SK-N-SH (cell line): ENCODE measurements at regions not wholly inside any gene's neighbourhood (a gene's known extent, or its start where the extent isn't known, plus 50 kb on each side); places are given as distances from the start of the nearest gene placed in this dataset.

ENCODE experiments used
- CTCF ChIA-PET: fragments of 300-600, 350-600 bp; formaldehyde crosslinking; extraction: SDS; loops from one replicate; lab custom pipeline; 2021; lab: Yijun Ruan, JAX
- POLR2A ChIA-PET: fragments of 350-600 bp; sonication (Branson Sonifier 250); formaldehyde crosslinking; extraction: SDS; loops from one replicate; lab custom pipeline; 2020; ENCODE audit warnings: antibody characterized with exemption, inconsistent platforms; lab: Yijun Ruan, JAX
- DNase-seq: peaks from one replicate; pipeline ENCODE4 v3.0.0; 2012
- H2AFZ ChIP-seq: fragments of 200-600 bp; sonication (generic); 2 replicates; pipeline ENCODE4 v1.8.1; 2016; ENCODE audit warnings: antibody characterized with exemption, mild to moderate bottlenecking, low read depth
- H3F3A ChIP-seq: fragments of 200-600 bp; sonication (generic); replicated peaks from 2 replicates; pipeline ENCODE3; 2016; ENCODE audit warnings: antibody characterized with exemption, mild to moderate bottlenecking; ENCODE audit not compliant: insufficient read depth
- H3K27ac ChIP-seq, 2 experiments: fragments of 200-500 bp in 1 of 2; fragments of 200-600 bp in 1 of 2; sonication (Bioruptor generic) in 1 of 2; sonication (generic), shearing (Covaris generic) in 1 of 2; 2 replicates each; pipeline versions ENCODE4 v1.5.1 to v1.6.1; 2014 to 2016; ENCODE audit warnings: low read depth in 2 of 2, inconsistent platforms in 1 of 2, low read length in 1 of 2, mild to moderate bottlenecking in 1 of 2, mixed read lengths in 1 of 2
- H3K27me3 ChIP-seq: fragments of 200-600 bp; sonication (generic), shearing (Covaris generic); 2 replicates; pipeline ENCODE4 v1.6.1; 2016; ENCODE audit warnings: mixed run types; ENCODE audit not compliant: insufficient read depth
- H3K36me3 ChIP-seq, 2 experiments: fragments of 200-500 bp in 1 of 2; fragments of 200-600 bp in 1 of 2; sonication (Bioruptor generic) in 1 of 2; sonication (generic) in 1 of 2; replicated peaks in 1 of 2; 2 replicates each; pipeline versions ENCODE3 to v1.5.1; 2014 to 2016; ENCODE audit warnings: low read length in 1 of 2, mild to moderate bottlenecking in 1 of 2; ENCODE audit not compliant: insufficient read depth in 2 of 2, control insufficient read depth in 1 of 2
- H3K4me1 ChIP-seq, 2 experiments: fragments of 200-500 bp in 1 of 2; fragments of 200-600 bp in 1 of 2; sonication (Bioruptor generic) in 1 of 2; sonication (generic), shearing (Covaris generic) in 1 of 2; 2 replicates each; pipeline versions ENCODE4 v1.5.1 to v1.6.1; 2014 to 2016; ENCODE audit warnings: low read depth in 1 of 2, low read length in 1 of 2, mixed run types in 1 of 2; ENCODE audit not compliant: insufficient read depth in 2 of 2, control insufficient read depth in 1 of 2
- H3K4me2 ChIP-seq: fragments of 200-600 bp; sonication (generic), shearing (Covaris generic); 2 replicates; pipeline ENCODE4 v1.6.1; 2017; ENCODE audit warnings: mixed run types
- H3K4me3 ChIP-seq, 2 experiments: fragments of 200-500 bp in 1 of 2; fragments of 200-600 bp in 1 of 2; sonication (Bioruptor generic) in 1 of 2; sonication (generic), shearing (Covaris generic) in 1 of 2; 2 replicates each; pipeline versions ENCODE4 v1.5.1 to v1.8.1; 2014 to 2016; ENCODE audit warnings: low read depth in 2 of 2, inconsistent platforms in 1 of 2, low read length in 1 of 2, mild to moderate bottlenecking in 1 of 2, mixed read lengths in 1 of 2, moderate library complexity in 1 of 2
- H3K79me2 ChIP-seq: fragments of 200-600 bp; sonication (generic); 2 replicates; pipeline ENCODE4 v1.8.1; 2017; ENCODE audit warnings: mild to moderate bottlenecking; ENCODE audit not compliant: insufficient read depth
- H3K9ac ChIP-seq: fragments of 200-600 bp; sonication (generic); 2 replicates; pipeline ENCODE4 v1.6.1; 2017; ENCODE audit warnings: mixed run types
- H3K9me2 ChIP-seq: fragments of 200-600 bp; sonication (generic); 2 replicates; pipeline ENCODE4 v1.6.1; 2017; ENCODE audit warnings: mixed run types
- H3K9me3 ChIP-seq: fragments of 200-600 bp; sonication (generic); 2 replicates; pipeline ENCODE4 v1.6.1; 2017; ENCODE audit warnings: mixed run types, mild to moderate bottlenecking, moderate library complexity
- H4K20me1 ChIP-seq: fragments of 200-600 bp; sonication (generic); 2 replicates; pipeline ENCODE4 v1.6.1; 2017; ENCODE audit warnings: mild to moderate bottlenecking, mixed run types; ENCODE audit not compliant: insufficient read depth
- EP300 ChIP-seq, 2 experiments: IDR thresholded peaks; 2 replicates each; pipeline versions ENCODE4 v1.4.0 to v1.6.1; 2012; ENCODE audit warnings: borderline replicate concordance in 1 of 2, low read depth in 1 of 2, low read length in 1 of 2
- FOSL2 ChIP-seq: IDR thresholded peaks from 2 replicates; pipeline ENCODE4 v1.4.0; 2012; ENCODE audit warnings: low read depth, mild to moderate bottlenecking, moderate library complexity, borderline replicate concordance
- FOXJ3 ChIP-seq: sonication (generic); formaldehyde crosslinking; IDR thresholded peaks from 2 replicates; pipeline ENCODE4 v1.5.1; 2020; ENCODE audit warnings: mild to moderate bottlenecking, missing genetic modification reagents
- JUND ChIP-seq: IDR thresholded peaks from 2 replicates; pipeline ENCODE4 v1.4.0; 2012
- MXI1 ChIP-seq: IDR thresholded peaks from 2 replicates; pipeline ENCODE4 v1.6.1; 2012; ENCODE audit warnings: mild to moderate bottlenecking, low read depth, low read length, improper control_type of control experiment
- NFIC ChIP-seq: IDR thresholded peaks from 2 replicates; pipeline ENCODE4 v1.4.0; 2012; ENCODE audit warnings: borderline replicate concordance
- RFX5 ChIP-seq: IDR thresholded peaks from 2 replicates; pipeline ENCODE4 v1.6.1; 2012; ENCODE audit warnings: mild to moderate bottlenecking, improper control_type of control experiment, low read length
- TCF12 ChIP-seq: IDR thresholded peaks from 2 replicates; pipeline ENCODE4 v1.4.0; 2012
- TEAD4 ChIP-seq: IDR thresholded peaks from 2 replicates; pipeline ENCODE4 v1.4.0; 2012; ENCODE audit warnings: mild to moderate bottlenecking, borderline replicate concordance; ENCODE audit not compliant: insufficient read depth
- WGBS: methylation state at CpG from one replicate; pipeline ENCODE4 v1.1.6; 2017; ENCODE audit warnings: low lambda C conversion rate; 5-methylcytosine and 5-hydroxymethylcytosine counted together
- TF ChIP-seq, protein P1 (sequence below): IDR thresholded peaks from 2 replicates; pipeline ENCODE4 v1.4.0; 2012; ENCODE audit warnings: low read depth, borderline replicate concordance
- TF ChIP-seq, protein P2 (sequence below): IDR thresholded peaks from 2 replicates; pipeline ENCODE4 v1.4.0; 2012; ENCODE audit warnings: low read depth
- TF ChIP-seq, protein P3 (sequence below): IDR thresholded peaks from 2 replicates; pipeline ENCODE4 v1.6.1; 2012; ENCODE audit warnings: mild to moderate bottlenecking, low read depth, low read length, moderate library complexity
- TF ChIP-seq, protein P4 (sequence below): IDR thresholded peaks from 2 replicates; pipeline ENCODE4 v1.4.0; 2012; ENCODE audit warnings: low read depth, borderline replicate concordance
- TF ChIP-seq, protein P5 (sequence below): fragments of 150-350 bp; IDR thresholded peaks from 2 replicates; pipeline ENCODE4 v1.6.1; 2017; ENCODE audit warnings: antibody characterized with exemption, low read length, low read depth, borderline replicate concordance

DNA sequence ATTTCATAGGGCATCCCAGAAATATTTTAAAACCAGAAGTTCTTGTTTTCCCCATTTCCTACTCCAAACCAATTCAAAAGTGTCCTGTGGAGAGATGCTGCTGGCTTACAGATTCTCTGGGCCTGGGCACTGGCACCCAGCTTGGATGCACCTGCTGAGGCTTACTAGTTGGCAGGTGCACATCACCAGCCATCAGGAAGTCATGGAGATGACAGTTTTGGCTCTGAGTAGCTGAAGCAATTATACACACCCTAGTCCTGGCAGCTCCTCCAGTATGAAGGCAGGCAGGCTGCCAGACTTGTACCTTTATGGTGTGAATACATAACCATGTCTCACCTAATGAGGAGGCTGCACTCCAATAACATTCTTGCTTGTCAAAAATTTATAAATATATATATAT, 276.6 kb upstream of the GHITM start:
- no peak for DNase-seq
- no peaks in the 10 kb centered on the region for H3F3A ChIP-seq
- H3K27ac ChIP-seq: no peak overlapping the region
- H4K20me1 ChIP-seq: no peaks in the 10 kb centered on the region
- H3K36me3 ChIP-seq: no peaks in the 10 kb centered on the region
- no peaks in the 10 kb centered on the region for H3K9me3 ChIP-seq
- H3K4me2 ChIP-seq: no peak overlapping the region
- no peak overlapping the region for H3K9ac ChIP-seq
- POLR2A ChIA-PET: interaction anchor here (0.6 kb wide), 1 partner anchor 23 kb away, joined by 4 read pairs; no protein-coding TSS in a partner anchor
- no peaks in the 10 kb centered on the region for H3K79me2 ChIP-seq
- no peaks in the 10 kb centered on the region for H3K9me2 ChIP-seq
- H3K4me1 ChIP-seq: no peaks in the 10 kb centered on the region
- no peak overlapping the region for H3K4me3 ChIP-seq
- TF ChIP-seq TCF12 (no peak), FOSL2 (no peak), MXI1 (no peak), RFX5 (no peak), TEAD4 (no peak), FOXJ3 (CRISPR knock-in tag) (no peak)
- TF ChIP-seq, protein P1, sequence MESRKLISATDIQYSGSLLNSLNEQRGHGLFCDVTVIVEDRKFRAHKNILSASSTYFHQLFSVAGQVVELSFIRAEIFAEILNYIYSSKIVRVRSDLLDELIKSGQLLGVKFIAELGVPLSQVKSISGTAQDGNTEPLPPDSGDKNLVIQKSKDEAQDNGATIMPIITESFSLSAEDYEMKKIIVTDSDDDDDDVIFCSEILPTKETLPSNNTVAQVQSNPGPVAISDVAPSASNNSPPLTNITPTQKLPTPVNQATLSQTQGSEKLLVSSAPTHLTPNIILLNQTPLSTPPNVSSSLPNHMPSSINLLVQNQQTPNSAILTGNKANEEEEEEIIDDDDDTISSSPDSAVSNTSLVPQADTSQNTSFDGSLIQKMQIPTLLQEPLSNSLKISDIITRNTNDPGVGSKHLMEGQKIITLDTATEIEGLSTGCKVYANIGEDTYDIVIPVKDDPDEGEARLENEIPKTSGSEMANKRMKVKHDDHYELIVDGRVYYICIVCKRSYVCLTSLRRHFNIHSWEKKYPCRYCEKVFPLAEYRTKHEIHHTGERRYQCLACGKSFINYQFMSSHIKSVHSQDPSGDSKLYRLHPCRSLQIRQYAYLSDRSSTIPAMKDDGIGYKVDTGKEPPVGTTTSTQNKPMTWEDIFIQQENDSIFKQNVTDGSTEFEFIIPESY: no peak
- TF ChIP-seq, protein P2, sequence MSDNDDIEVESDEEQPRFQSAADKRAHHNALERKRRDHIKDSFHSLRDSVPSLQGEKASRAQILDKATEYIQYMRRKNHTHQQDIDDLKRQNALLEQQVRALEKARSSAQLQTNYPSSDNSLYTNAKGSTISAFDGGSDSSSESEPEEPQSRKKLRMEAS: no peak
- TF ChIP-seq, all 33 proteins: peak for 0
- no peak overlapping the region for H2AFZ ChIP-seq
- CTCF ChIA-PET: interaction anchor here (1.0 kb wide), 1 partner anchor 8 kb away, joined by 4 read pairs; no protein-coding TSS in a partner anchor
- no peaks in the 10 kb centered on the region for H3K27me3 ChIP-seq

DNA sequence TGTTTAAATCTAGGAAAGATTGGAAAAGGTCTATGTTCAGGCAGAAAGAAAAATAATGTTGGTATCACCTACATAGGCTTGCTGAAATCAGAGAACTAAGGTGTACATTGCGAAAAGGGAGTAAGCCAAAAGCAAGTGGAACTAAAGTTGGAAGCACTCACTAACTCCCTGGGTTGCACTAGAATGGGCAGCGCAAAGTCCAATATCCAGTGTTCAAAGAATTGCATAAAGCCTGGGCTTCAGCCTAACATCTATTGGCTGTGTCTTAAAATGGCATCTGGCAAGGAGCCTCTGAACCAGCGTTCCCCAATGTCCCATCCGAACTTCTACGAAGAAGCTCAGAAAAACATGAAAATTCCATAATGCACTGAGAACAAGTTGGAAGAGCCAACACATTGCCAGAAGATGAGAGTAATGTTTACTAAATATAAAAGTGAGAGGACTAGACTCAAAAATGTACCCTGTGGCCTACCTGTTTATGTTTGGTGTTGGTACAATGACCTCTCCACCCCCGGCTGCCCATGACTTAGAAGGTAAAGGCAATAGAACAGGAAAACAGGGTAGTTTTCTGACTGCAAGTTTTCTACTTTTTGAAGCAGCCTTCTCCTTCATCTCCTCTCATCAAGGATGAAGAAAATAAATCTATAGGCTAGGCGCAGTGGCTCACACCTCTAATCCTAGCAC, 275.9 kb upstream of the GHITM start:
- Histone ChIP-seq H3K27me3 (no peaks in the 10 kb centered on the region), H3K9me2 (no peaks in the 10 kb centered on the region)
- CTCF ChIA-PET: interaction anchor here (1.0 kb wide), 1 partner anchor 8 kb away, joined by 4 read pairs; no protein-coding TSS in a partner anchor

More for the DNA sequence above, 275.9 kb upstream of the GHITM start:
- Histone ChIP-seq H3K9me3 (no peaks in the 10 kb centered on the region), H3F3A (no peaks in the 10 kb centered on the region), H4K20me1 (no peaks in the 10 kb centered on the region), H3K36me3 (no peaks in the 10 kb centered on the region), H3K79me2 (no peaks in the 10 kb centered on the region), H3K9ac (no peak overlapping the region), H3K4me3 (no peak overlapping the region), H3K27ac (no peak overlapping the region), H2AFZ (no peak overlapping the region), H3K4me1 (no peaks in the 10 kb centered on the region), H3K4me2 (no peak overlapping the region)
- TF ChIP-seq EP300 (IDR thresholded peaks at IDR 0.05; ENCODE audit: borderline replicate concordance in 1 of 2, low read depth in 1 of 2, low read length in 1 of 2) (no peak), JUND (no peak), NFIC (no peak)
- TF ChIP-seq, protein P3, sequence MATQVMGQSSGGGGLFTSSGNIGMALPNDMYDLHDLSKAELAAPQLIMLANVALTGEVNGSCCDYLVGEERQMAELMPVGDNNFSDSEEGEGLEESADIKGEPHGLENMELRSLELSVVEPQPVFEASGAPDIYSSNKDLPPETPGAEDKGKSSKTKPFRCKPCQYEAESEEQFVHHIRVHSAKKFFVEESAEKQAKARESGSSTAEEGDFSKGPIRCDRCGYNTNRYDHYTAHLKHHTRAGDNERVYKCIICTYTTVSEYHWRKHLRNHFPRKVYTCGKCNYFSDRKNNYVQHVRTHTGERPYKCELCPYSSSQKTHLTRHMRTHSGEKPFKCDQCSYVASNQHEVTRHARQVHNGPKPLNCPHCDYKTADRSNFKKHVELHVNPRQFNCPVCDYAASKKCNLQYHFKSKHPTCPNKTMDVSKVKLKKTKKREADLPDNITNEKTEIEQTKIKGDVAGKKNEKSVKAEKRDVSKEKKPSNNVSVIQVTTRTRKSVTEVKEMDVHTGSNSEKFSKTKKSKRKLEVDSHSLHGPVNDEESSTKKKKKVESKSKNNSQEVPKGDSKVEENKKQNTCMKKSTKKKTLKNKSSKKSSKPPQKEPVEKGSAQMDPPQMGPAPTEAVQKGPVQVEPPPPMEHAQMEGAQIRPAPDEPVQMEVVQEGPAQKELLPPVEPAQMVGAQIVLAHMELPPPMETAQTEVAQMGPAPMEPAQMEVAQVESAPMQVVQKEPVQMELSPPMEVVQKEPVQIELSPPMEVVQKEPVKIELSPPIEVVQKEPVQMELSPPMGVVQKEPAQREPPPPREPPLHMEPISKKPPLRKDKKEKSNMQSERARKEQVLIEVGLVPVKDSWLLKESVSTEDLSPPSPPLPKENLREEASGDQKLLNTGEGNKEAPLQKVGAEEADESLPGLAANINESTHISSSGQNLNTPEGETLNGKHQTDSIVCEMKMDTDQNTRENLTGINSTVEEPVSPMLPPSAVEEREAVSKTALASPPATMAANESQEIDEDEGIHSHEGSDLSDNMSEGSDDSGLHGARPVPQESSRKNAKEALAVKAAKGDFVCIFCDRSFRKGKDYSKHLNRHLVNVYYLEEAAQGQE: no peak
- TF ChIP-seq, protein P4, sequence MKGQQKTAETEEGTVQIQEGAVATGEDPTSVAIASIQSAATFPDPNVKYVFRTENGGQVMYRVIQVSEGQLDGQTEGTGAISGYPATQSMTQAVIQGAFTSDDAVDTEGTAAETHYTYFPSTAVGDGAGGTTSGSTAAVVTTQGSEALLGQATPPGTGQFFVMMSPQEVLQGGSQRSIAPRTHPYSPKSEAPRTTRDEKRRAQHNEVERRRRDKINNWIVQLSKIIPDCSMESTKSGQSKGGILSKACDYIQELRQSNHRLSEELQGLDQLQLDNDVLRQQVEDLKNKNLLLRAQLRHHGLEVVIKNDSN: no peak
- TF ChIP-seq, protein P5, sequence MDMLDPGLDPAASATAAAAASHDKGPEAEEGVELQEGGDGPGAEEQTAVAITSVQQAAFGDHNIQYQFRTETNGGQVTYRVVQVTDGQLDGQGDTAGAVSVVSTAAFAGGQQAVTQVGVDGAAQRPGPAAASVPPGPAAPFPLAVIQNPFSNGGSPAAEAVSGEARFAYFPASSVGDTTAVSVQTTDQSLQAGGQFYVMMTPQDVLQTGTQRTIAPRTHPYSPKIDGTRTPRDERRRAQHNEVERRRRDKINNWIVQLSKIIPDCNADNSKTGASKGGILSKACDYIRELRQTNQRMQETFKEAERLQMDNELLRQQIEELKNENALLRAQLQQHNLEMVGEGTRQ: no peak
- DNase-seq: no peak
- POLR2A ChIA-PET: interaction anchor here (0.6 kb wide), 1 partner anchor 24 kb away, joined by 4 read pairs; no protein-coding TSS in a partner anchor
- WGBS: 57% methylated on average over 7 of the region's 7 CpGs
